ENCODE measurements at regions not wholly inside any gene's neighbourhood (a gene's known extent, or its start where the extent isn't known, plus 50 kb on each side); places are given as distances from the start of the nearest gene placed in this dataset.

GRCh38 chr9:18190671-18191374 lies 283.1 kb upstream of the ADAMTSL1 start:
- intact Hi-C loops (cut with micrococcal nuclease; ENCODE audit: unreplicated experiment) (no loop called here), in situ Hi-C loops (cut with MboI) (no loop called here)
- no peak for FAIRE-seq
- H4K20me1 ChIP-seq (ENCODE audit: control insufficient read depth, insufficient read depth): no peaks in the 10 kb centered on the region
- H3K27ac ChIP-seq (ENCODE audit: control insufficient read depth, insufficient read depth): no peak overlapping the region
- WGBS (ENCODE audit: insufficient coverage, insufficient replicate concordance, low lambda C conversion rate, missing lambda C conversion rate): 13% methylated on average over 4 of the region's 4 CpGs
- H3K27me3 ChIP-seq (replicated peaks in 1 of 2; ENCODE audit: control insufficient read depth in 2 of 2, insufficient read depth in 2 of 2, low read length in 1 of 2): no peaks in the 10 kb centered on the region
- H3K4me3 ChIP-seq: no peak overlapping the region
- ChIA-PET SMC1A (ENCODE audit: uncharacterized antibody, unreplicated experiment) (no interaction called here), POLR2A (no interaction called here), CTCF (interaction anchor here (1.1 to 1.6 kb wide), 3 partner anchors 13 to 64 kb away, joined by 3 to 4 read pairs (median 4); no protein-coding TSS in a partner anchor), RAD21 (ENCODE audit: unreplicated experiment) (interaction anchor here (1.9 kb wide), 1 partner anchor 380 kb away, joined by 5 read pairs; no protein-coding TSS in a partner anchor)
- no peak overlapping the region for H3K4me2 ChIP-seq (ENCODE audit: control insufficient read depth, insufficient read depth)
- no peak overlapping the region for H2AFZ ChIP-seq (ENCODE audit: control insufficient read depth, low read depth, low read length)
- no peaks in the 10 kb centered on the region for H3K36me3 ChIP-seq (ENCODE audit: control insufficient read depth in 2 of 2, insufficient read depth in 2 of 2, low read length in 1 of 2)
- no peak for ATAC-seq
- BruUV-seq (replicated peaks): no TSS peak
- no peak overlapping the region for H3K9ac ChIP-seq (ENCODE audit: control insufficient read depth, insufficient read depth, low read length)
- H3K4me1 ChIP-seq (ENCODE audit: control insufficient read depth, insufficient read depth, low read length): no peaks in the 10 kb centered on the region
- H3K79me2 ChIP-seq (ENCODE audit: control insufficient read depth, insufficient read depth, low read length): no peaks in the 10 kb centered on the region
- TF ChIP-seq ZBTB33 (IDR thresholded peaks at IDR 0.05) (no peak), MYB (IDR thresholded peaks at IDR 0.05; ENCODE audit: borderline replicate concordance, low read depth, low read length) (no peak)
- H3K9me3 ChIP-seq (replicated peaks; ENCODE audit: control insufficient read depth, insufficient read depth, low read length): no peaks in the 10 kb centered on the region
- no peak for DNase-seq (ENCODE audit: low read depth, low spot score)

GRCh38 chr9:18194316-18194715 lies 279.6 kb upstream of the ADAMTSL1 start:
- no peak for ATAC-seq
- SMC1A ChIA-PET (ENCODE audit: uncharacterized antibody, unreplicated experiment): no interaction called here
- no peak for FAIRE-seq
- WGBS (ENCODE audit: insufficient coverage, insufficient replicate concordance, low lambda C conversion rate, missing lambda C conversion rate): 13% methylated on average over 3 of the region's 3 CpGs
- no peak overlapping the region for H2AFZ ChIP-seq (ENCODE audit: control insufficient read depth, low read depth, low read length)
- RAD21 ChIA-PET (ENCODE audit: unreplicated experiment): no interaction called here
- no peak for DNase-seq (ENCODE audit: low read depth, low spot score)
- POLR2A ChIA-PET: no interaction called here
- H3K79me2 ChIP-seq (ENCODE audit: control insufficient read depth, insufficient read depth, low read length): no peaks in the 10 kb centered on the region
- no peaks in the 10 kb centered on the region for H3K27me3 ChIP-seq (replicated peaks in 1 of 2; ENCODE audit: control insufficient read depth in 2 of 2, insufficient read depth in 2 of 2, low read length in 1 of 2)
- H3K4me1 ChIP-seq (ENCODE audit: control insufficient read depth, insufficient read depth, low read length): no peaks in the 10 kb centered on the region
- H3K4me2 ChIP-seq (ENCODE audit: control insufficient read depth, insufficient read depth): no peak overlapping the region
- H3K27ac ChIP-seq (ENCODE audit: control insufficient read depth, insufficient read depth): no peak overlapping the region
- no TSS peak for BruUV-seq (replicated peaks)
- H3K36me3 ChIP-seq (ENCODE audit: control insufficient read depth in 2 of 2, insufficient read depth in 2 of 2, low read length in 1 of 2): no peaks in the 10 kb centered on the region
- no peak overlapping the region for H3K9ac ChIP-seq (ENCODE audit: control insufficient read depth, insufficient read depth, low read length)
- intact Hi-C loops (cut with micrococcal nuclease; ENCODE audit: unreplicated experiment): no loop called here
- H3K4me3 ChIP-seq: no peak overlapping the region
- no peaks in the 10 kb centered on the region for H4K20me1 ChIP-seq (ENCODE audit: control insufficient read depth, insufficient read depth)
- no peaks in the 10 kb centered on the region for H3K9me3 ChIP-seq (replicated peaks; ENCODE audit: control insufficient read depth, insufficient read depth, low read length)
- CTCF ChIA-PET: no interaction called here
- in situ Hi-C loops (cut with MboI): no loop called here
- TF ChIP-seq ZNF24 (IDR thresholded peaks at IDR 0.05): no peak
- TF ChIP-seq SMARCA5 (IDR thresholded peaks at IDR 0.05): no peak
- TF ChIP-seq MLLT1 (IDR thresholded peaks at IDR 0.05): no peak
- no peak for TF ChIP-seq PRDM15 (CRISPR knock-in tag; IDR thresholded peaks at IDR 0.05)
- no peak for TF ChIP-seq MYB (IDR thresholded peaks at IDR 0.05; ENCODE audit: borderline replicate concordance, low read depth, low read length)
- no peak for TF ChIP-seq TCF7 (IDR thresholded peaks at IDR 0.05; ENCODE audit: borderline replicate concordance)
- TF ChIP-seq CHD2 (IDR thresholded peaks at IDR 0.05; ENCODE audit: borderline replicate concordance, low read depth, low read length): no peak
- no peak for TF ChIP-seq EED (IDR thresholded peaks at IDR 0.05; ENCODE audit: low read depth)
